Liver (tissue), 8 donors: ENCODE measurements at regions not wholly inside any gene's neighbourhood (a gene's known extent, or its start where the extent isn't known, plus 50 kb on each side); places are given as distances from the start of the nearest gene placed in this dataset.

Experiments
- DNase-seq: peaks from one replicate; pipeline ENCODE4 v3.0.0-alpha.2; 2017; ENCODE audit warnings: low spot score
- H3K27ac ChIP-seq, 2 donors: one replicate each; pipeline ENCODE4 v1.7.0; 2013; ENCODE audit warnings: inconsistent platforms in 2 of 2, low read length in 2 of 2, control low read depth in 1 of 2, low read depth in 1 of 2, mild to moderate bottlenecking in 1 of 2
- H3K27me3 ChIP-seq, 4 donors: one replicate each; pipeline versions ENCODE4 v1.6.1 to v1.7.0; 2013; ENCODE audit warnings: low read length in 3 of 4, inconsistent platforms in 1 of 4, mild to moderate bottlenecking in 1 of 4, moderate library complexity in 1 of 4; ENCODE audit not compliant: control insufficient read depth in 4 of 4, insufficient read depth in 4 of 4
- H3K36me3 ChIP-seq, 4 donors: one replicate each; pipeline versions ENCODE4 v1.6.1 to v1.7.0; 2013; ENCODE audit warnings: low read length in 3 of 4, mild to moderate bottlenecking in 3 of 4, low read depth in 1 of 4, moderate library complexity in 1 of 4; ENCODE audit not compliant: control insufficient read depth in 4 of 4, insufficient read depth in 3 of 4
- H3K4me1 ChIP-seq, 4 donors: one replicate each; pipeline versions ENCODE4 v1.6.1 to v1.7.0; 2013; ENCODE audit warnings: low read length in 3 of 4, mild to moderate bottlenecking in 3 of 4, moderate library complexity in 1 of 4; ENCODE audit not compliant: control insufficient read depth in 4 of 4, insufficient read depth in 4 of 4
- H3K4me3 ChIP-seq, 3 donors: one replicate each; pipeline versions ENCODE4 v1.6.1 to v1.7.0; 2013; ENCODE audit warnings: low read length in 3 of 3, control low read depth in 1 of 3, low read depth in 1 of 3, mild to moderate bottlenecking in 1 of 3
- H3K9ac ChIP-seq, 2 donors: one replicate each; pipeline ENCODE4 v1.7.0; 2013; ENCODE audit warnings: low read length in 2 of 2, mild to moderate bottlenecking in 2 of 2, moderate library complexity in 2 of 2, control low read depth in 1 of 2, low read depth in 1 of 2
- H3K9me3 ChIP-seq, 4 donors: one replicate each; pipeline versions ENCODE4 v1.6.1 to v1.7.0; 2013; ENCODE audit warnings: low read length in 3 of 4; ENCODE audit not compliant: control insufficient read depth in 4 of 4
- EGR1 ChIP-seq, 2 donors: IDR thresholded peaks; 2 replicates each; pipeline ENCODE4 v1.6.1; 2016 to 2018; ENCODE audit warnings: antibody characterized with exemption in 2 of 2, low read depth in 2 of 2
- FOXA1 ChIP-seq: IDR thresholded peaks from 2 replicates; pipeline ENCODE4 v1.6.1; 2016; ENCODE audit warnings: antibody characterized with exemption
- FOXA2 ChIP-seq: IDR thresholded peaks from 2 replicates; pipeline ENCODE4 v1.6.1; 2016; ENCODE audit warnings: antibody characterized with exemption
- GABPA ChIP-seq, 2 donors: IDR thresholded peaks in 1 of 2; conservative IDR thresholded peaks in 1 of 2; 2 replicates each; pipeline ENCODE4 v1.6.1; 2016; ENCODE audit warnings: antibody characterized with exemption in 2 of 2, mild to moderate bottlenecking in 1 of 2, moderate library complexity in 1 of 2
- HNF4A ChIP-seq, 2 donors: conservative IDR thresholded peaks; 2 replicates each; pipeline ENCODE4 v1.6.1; 2016; ENCODE audit warnings: antibody characterized with exemption in 2 of 2, mild to moderate bottlenecking in 2 of 2
- HNF4G ChIP-seq: IDR thresholded peaks from 2 replicates; pipeline ENCODE4 v1.6.1; 2016; ENCODE audit warnings: antibody characterized with exemption
- JUND ChIP-seq, 2 donors: IDR thresholded peaks; 2 replicates each; pipeline ENCODE4 v1.6.1; 2016; ENCODE audit warnings: antibody characterized with exemption in 2 of 2
- NR2F2 ChIP-seq: IDR thresholded peaks from 2 replicates; pipeline ENCODE4 v1.6.1; 2016; ENCODE audit warnings: antibody characterized with exemption
- RAD21 ChIP-seq, 2 donors: IDR thresholded peaks; 2 replicates each; pipeline ENCODE4 v1.6.1; 2016; ENCODE audit warnings: antibody characterized with exemption in 2 of 2, mild to moderate bottlenecking in 2 of 2
- RXRA ChIP-seq, 2 donors: IDR thresholded peaks; 2 replicates each; pipeline ENCODE4 v1.6.1; 2017 to 2018; ENCODE audit warnings: antibody characterized with exemption in 2 of 2, mild to moderate bottlenecking in 1 of 2
- SP1 ChIP-seq: IDR thresholded peaks from 2 replicates; pipeline ENCODE4 v1.6.1; 2018; ENCODE audit warnings: antibody characterized with exemption, mild to moderate bottlenecking
- TAF1 ChIP-seq: conservative IDR thresholded peaks from 2 replicates; pipeline ENCODE4 v1.6.1; 2016; ENCODE audit warnings: antibody characterized with exemption, mild to moderate bottlenecking
- YY1 ChIP-seq: IDR thresholded peaks from 2 replicates; pipeline ENCODE4 v1.6.1; 2016; ENCODE audit warnings: antibody characterized with exemption, mild to moderate bottlenecking
- WGBS: extraction: QIAGEN DNeasy Blood & Tissue Kit; methylation state at CpG from one replicate; pipeline ENCODE4 v1.1.7; 2013; 5-methylcytosine and 5-hydroxymethylcytosine counted together
- TF ChIP-seq, protein P1 (sequence below): IDR thresholded peaks from 2 replicates; pipeline ENCODE4 v1.6.1; 2016; ENCODE audit warnings: antibody characterized with exemption, mild to moderate bottlenecking
- TF ChIP-seq, protein P2 (sequence below): IDR thresholded peaks from 2 replicates; pipeline ENCODE4 v1.6.1; 2016; ENCODE audit warnings: antibody characterized with exemption
- TF ChIP-seq, protein P3 (sequence below): fragments of 150-350 bp; IDR thresholded peaks from 2 replicates; pipeline ENCODE4 v1.5.1; 2017; ENCODE audit warnings: improper control_type of control experiment, low read depth, low read length; ENCODE audit not compliant: missing input control
- TF ChIP-seq, protein P4 (sequence below): IDR thresholded peaks from 2 replicates; pipeline ENCODE4 v1.6.1; 2016; ENCODE audit warnings: antibody characterized with exemption
- TF ChIP-seq, protein P5 (sequence below): IDR thresholded peaks from 2 replicates; pipeline ENCODE4 v1.6.1; 2016; ENCODE audit warnings: antibody characterized with exemption
- donor health status: healthy.
- donor health status: healthy.
- donor health status: healthy.
- donor health status: healthy.
- donor health status: healthy.

DNA sequence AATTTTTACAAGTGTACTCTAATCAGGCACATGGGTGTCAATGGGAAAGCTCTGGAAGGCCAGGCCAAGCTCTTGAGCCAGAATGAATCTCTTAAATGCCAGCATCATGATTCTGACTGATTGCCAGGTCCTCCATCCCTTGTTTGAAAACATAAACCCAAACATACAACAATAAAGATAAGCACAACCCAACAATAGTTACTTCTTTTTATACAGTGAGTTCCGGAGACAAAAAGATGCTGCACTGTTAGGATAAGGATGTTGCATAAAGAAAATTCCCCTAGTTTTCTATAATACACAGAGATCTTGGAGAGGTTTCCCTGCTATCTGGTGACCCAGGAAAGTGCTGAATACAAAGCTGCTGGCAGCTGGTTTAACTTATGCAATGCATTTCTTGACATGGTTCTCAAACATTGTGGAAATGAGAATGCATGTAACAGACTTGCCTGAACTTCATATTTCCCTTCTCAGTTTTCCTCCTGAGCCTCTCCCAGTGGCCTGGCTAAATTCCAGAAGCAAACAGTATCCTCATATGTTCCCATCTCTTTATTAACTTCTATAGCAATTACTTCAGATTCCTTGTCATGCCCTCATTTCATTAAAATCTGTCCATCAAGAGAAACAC, 180.1 kb upstream of the PRICKLE2 start:
- Histone ChIP-seq H3K4me3 (no peak overlapping the region), H3K9me3 (no peaks in the 10 kb centered on the region), H3K36me3 (no peaks in the 10 kb centered on the region), H3K9ac (no peak overlapping the region), H3K4me1 (no peaks in the 10 kb centered on the region), H3K27ac (no peak overlapping the region), H3K27me3 (no peaks in the 10 kb centered on the region)
- TF ChIP-seq FOXA2 = no peak
- TF ChIP-seq RAD21 (IDR thresholded peaks at IDR 0.05) = no peak
- no peak for TF ChIP-seq HNF4A (conservative IDR thresholded peaks at IDR 0.05)
- no peak for TF ChIP-seq FOXA1
- no peak for TF ChIP-seq EGR1 (IDR thresholded peaks at IDR 0.05; ENCODE audit: low read depth in 2 of 2)
- no peak for TF ChIP-seq JUND (IDR thresholded peaks at IDR 0.05)
- TF ChIP-seq, protein P1, sequence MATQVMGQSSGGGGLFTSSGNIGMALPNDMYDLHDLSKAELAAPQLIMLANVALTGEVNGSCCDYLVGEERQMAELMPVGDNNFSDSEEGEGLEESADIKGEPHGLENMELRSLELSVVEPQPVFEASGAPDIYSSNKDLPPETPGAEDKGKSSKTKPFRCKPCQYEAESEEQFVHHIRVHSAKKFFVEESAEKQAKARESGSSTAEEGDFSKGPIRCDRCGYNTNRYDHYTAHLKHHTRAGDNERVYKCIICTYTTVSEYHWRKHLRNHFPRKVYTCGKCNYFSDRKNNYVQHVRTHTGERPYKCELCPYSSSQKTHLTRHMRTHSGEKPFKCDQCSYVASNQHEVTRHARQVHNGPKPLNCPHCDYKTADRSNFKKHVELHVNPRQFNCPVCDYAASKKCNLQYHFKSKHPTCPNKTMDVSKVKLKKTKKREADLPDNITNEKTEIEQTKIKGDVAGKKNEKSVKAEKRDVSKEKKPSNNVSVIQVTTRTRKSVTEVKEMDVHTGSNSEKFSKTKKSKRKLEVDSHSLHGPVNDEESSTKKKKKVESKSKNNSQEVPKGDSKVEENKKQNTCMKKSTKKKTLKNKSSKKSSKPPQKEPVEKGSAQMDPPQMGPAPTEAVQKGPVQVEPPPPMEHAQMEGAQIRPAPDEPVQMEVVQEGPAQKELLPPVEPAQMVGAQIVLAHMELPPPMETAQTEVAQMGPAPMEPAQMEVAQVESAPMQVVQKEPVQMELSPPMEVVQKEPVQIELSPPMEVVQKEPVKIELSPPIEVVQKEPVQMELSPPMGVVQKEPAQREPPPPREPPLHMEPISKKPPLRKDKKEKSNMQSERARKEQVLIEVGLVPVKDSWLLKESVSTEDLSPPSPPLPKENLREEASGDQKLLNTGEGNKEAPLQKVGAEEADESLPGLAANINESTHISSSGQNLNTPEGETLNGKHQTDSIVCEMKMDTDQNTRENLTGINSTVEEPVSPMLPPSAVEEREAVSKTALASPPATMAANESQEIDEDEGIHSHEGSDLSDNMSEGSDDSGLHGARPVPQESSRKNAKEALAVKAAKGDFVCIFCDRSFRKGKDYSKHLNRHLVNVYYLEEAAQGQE = no peak
- TF ChIP-seq, protein P2, sequence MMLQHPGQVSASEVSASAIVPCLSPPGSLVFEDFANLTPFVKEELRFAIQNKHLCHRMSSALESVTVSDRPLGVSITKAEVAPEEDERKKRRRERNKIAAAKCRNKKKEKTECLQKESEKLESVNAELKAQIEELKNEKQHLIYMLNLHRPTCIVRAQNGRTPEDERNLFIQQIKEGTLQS = no peak
- no peak for TF ChIP-seq HNF4G
- DNase-seq = no peak
- 91% methylated on average over 1 of the region's 1 CpG for whole genome bisulfite sequencing

DNA sequence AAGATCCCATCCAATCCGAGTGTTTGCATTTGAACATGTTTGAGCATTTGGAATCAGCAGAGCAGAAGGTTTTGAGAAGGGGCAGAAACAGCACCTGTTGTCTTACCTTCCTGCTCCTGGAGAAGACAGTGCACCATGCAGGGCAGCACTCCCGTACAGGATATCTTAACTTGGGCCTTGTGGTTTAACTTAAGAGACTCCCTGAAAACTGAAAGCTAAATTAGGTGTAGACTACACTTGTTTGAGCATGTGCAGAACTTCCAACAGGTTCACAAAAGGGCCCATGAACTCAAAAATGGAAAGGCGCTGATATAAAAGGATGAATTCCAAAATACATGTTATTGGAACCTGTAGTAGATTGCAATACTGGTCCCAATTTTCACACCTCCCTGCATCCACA, 175.4 kb upstream of the PRICKLE2 start:
- H3K9me3 ChIP-seq = no peaks in the 10 kb centered on the region
- H3K27ac ChIP-seq = no peak overlapping the region
- no peaks in the 10 kb centered on the region for H3K27me3 ChIP-seq
- no peaks in the 10 kb centered on the region for H3K36me3 ChIP-seq
- H3K4me3 ChIP-seq = no peak overlapping the region
- H3K9ac ChIP-seq = no peak overlapping the region
- TF ChIP-seq NR2F2 (no peak), JUND (IDR thresholded peaks at IDR 0.05) (no peak), YY1 (no peak), TAF1 (no peak), SP1 (no peak), HNF4G (no peak), EGR1 (IDR thresholded peaks at IDR 0.05; ENCODE audit: low read depth in 2 of 2) (no peak), RXRA (IDR thresholded peaks at IDR 0.05) (no peak), HNF4A (conservative IDR thresholded peaks at IDR 0.05) (no peak), GABPA (IDR thresholded peaks at IDR 0.05 in 1 of 2, conservative IDR thresholded peaks at IDR 0.05 in 1 of 2) (no peak), FOXA2 (no peak), RAD21 (IDR thresholded peaks at IDR 0.05) (no peak), FOXA1 (no peak)
- TF ChIP-seq, protein P2 = no peak
- TF ChIP-seq, protein P3, sequence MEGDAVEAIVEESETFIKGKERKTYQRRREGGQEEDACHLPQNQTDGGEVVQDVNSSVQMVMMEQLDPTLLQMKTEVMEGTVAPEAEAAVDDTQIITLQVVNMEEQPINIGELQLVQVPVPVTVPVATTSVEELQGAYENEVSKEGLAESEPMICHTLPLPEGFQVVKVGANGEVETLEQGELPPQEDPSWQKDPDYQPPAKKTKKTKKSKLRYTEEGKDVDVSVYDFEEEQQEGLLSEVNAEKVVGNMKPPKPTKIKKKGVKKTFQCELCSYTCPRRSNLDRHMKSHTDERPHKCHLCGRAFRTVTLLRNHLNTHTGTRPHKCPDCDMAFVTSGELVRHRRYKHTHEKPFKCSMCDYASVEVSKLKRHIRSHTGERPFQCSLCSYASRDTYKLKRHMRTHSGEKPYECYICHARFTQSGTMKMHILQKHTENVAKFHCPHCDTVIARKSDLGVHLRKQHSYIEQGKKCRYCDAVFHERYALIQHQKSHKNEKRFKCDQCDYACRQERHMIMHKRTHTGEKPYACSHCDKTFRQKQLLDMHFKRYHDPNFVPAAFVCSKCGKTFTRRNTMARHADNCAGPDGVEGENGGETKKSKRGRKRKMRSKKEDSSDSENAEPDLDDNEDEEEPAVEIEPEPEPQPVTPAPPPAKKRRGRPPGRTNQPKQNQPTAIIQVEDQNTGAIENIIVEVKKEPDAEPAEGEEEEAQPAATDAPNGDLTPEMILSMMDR = no peak
- TF ChIP-seq, protein P1 = no peak
- TF ChIP-seq, protein P4, sequence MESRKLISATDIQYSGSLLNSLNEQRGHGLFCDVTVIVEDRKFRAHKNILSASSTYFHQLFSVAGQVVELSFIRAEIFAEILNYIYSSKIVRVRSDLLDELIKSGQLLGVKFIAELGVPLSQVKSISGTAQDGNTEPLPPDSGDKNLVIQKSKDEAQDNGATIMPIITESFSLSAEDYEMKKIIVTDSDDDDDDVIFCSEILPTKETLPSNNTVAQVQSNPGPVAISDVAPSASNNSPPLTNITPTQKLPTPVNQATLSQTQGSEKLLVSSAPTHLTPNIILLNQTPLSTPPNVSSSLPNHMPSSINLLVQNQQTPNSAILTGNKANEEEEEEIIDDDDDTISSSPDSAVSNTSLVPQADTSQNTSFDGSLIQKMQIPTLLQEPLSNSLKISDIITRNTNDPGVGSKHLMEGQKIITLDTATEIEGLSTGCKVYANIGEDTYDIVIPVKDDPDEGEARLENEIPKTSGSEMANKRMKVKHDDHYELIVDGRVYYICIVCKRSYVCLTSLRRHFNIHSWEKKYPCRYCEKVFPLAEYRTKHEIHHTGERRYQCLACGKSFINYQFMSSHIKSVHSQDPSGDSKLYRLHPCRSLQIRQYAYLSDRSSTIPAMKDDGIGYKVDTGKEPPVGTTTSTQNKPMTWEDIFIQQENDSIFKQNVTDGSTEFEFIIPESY = no peak
- TF ChIP-seq, protein P5, sequence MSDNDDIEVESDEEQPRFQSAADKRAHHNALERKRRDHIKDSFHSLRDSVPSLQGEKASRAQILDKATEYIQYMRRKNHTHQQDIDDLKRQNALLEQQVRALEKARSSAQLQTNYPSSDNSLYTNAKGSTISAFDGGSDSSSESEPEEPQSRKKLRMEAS = no peak
- DNase-seq = no peak
- WGBS = 77% methylated on average over 3 of the region's 3 CpGs
- H3K4me1 ChIP-seq = no peaks in the 10 kb centered on the region
